Smooth muscle cell of the brain vasculature (primary cell): ENCODE measurements at regions not wholly inside any gene's neighbourhood (a gene's known extent, or its start where the extent isn't known, plus 50 kb on each side); places are given as distances from the start of the nearest gene placed in this dataset.
"Not testable (repeated sequence)": the region's sequence is repeated elsewhere in the genome, so short reads cannot be mapped to it uniquely, and the experiment has no call there.

Source experiments
- DNase-seq: peaks from one replicate; pipeline ENCODE4 v3.0.0-alpha.2; 2012; ENCODE audit warnings: low read depth, low spot score

DNA sequence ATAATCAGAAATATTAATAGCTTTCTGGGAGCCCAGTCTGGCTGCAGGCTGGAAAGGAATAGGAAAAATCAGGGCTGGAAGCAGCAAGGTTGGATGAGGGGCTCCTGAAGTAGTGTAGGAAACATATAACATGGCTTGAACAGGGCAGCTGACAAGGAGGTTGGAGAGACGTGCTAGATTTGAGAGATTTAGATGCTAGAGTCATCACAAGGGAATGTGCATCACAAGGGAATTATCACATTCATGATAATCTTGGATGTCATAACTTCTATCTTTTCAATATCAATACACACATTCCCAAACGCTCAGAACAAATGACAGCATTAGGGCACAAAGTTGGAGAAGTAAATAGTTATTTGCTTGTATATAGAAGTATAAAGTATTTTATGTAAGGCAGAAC, 120.9 kb upstream of the EGFR start:
- DNase-seq = no peak

DNA sequence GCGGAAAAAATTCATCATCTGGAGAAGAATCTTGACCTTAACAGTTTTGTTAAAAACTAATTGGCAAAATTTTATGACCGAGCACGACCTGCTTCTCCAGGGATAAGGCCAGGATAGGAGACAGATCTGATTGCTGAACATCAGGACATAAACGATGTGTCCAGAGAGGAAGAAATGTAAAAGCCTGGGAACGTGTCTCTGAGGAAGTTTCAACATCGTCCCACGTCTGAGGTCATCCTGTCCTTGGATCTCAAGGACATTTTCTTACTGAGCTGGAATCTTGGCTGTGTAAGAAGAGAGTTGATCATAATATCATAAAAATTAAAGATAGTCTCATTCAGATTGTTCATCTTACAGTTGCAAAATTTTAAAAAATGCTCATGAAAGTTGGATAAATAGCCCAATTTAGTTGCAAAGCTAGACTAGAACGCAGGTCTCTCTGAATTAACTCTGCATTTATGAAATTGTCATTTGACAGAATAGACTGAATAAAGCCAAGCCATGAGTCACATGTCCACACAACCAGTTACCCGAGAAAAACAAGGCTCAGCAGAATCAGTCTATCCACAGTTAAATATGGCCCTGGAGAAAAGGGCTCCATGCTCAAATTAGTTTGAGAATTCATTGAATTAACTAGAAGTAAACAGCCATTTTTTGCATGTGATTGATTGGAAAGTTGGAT, 120.0 kb upstream of the EGFR start:
- no peak for DNase-seq

DNA sequence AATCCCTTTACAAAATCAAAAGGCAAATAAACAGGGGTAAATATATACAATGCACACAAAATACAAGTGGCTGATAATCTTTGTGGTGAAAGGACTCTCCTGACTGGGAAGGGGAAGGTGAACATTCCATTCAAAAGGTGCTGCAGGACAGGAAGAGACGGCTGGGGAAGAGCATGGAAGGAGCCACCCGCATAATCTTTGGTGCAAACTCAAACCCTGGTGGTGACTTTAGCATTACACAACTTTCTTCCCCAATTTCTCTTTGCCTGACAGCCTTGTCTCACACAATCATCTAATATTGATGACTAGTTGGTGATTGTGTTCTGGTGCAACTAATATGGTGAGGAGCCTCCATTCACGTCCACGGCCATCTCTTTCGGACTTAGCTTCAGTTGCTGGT, 117.0 kb upstream of the EGFR start:
- no peak for DNase-seq

DNA sequence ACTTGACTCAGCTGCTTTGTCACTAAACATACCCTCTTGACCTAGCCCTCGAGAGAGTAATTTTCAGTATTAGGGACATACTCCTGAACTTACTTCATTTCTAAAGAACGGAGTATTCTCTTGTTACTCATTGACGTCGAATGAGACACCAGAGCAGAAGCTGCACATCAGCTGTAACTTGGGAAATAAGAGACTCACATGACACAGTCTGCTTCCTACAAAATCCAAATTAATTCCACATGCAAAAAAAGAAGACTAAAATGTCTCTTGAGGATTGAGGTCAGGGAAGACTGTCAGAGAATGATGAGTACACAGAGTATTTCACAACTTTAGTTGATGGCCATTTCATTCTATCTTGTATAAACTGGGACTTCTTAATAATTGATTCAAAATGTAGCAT, 114.7 kb upstream of the EGFR start:
- DNase-seq = peak; percentile 57

DNA sequence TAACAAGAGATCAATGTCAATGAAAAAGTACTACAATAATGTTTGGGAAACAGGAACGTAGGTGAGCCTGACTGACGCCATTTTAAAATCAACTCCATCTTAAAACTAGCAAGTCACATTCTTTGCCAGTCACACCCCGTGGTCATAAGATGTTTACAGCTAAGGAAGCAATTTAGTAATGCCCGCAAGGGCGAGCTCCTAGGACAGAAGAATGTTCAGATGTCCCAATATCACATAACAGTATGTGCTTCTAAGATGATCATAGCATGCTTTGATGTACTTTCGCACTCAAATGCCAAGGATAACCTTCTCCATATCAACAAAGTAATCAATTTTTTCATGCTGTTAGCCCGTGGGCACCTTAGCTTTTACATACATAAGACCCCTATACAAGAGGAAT, 113.8 kb upstream of the EGFR start:
- DNase-seq = no peak

DNA sequence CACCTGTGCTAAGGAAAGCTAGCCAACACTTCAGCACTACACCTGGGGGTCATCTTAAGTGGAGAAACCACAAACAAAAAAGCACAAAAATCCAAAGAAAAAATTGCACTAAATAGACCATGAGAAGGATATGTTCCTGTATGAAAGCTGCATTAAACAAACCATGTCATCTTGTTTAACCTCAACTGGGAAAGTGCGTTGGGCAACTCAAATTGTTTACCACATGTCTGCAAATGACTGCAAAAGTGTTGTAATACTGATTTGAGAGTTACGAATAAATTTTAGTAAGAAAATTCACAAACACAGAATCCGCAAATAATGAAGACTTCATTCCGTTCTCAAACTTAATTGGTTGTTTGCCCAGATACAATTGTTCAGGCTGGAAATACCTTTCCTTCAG, 111.9 kb upstream of the EGFR start:
- no peak for DNase-seq

DNA sequence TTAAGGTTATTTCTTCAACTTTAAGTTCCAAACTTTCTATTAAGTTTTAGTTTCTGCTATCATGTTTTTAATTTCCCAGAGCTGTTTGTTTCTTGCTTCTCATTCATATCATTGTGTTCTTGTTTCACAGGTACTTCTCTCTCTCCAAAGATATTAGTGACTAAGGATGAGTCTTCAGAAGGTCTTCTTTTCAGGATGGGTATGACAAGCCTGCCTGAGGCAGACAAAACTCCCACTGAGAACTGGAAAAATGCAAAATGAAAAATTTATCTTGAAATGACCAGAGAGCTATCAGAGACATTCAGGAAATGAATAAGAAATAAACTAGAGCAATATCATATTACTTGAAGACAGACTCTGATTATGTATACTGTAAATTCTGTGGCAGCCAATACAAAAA, 110.8 kb upstream of the EGFR start:
- DNase-seq = no peak

DNA sequence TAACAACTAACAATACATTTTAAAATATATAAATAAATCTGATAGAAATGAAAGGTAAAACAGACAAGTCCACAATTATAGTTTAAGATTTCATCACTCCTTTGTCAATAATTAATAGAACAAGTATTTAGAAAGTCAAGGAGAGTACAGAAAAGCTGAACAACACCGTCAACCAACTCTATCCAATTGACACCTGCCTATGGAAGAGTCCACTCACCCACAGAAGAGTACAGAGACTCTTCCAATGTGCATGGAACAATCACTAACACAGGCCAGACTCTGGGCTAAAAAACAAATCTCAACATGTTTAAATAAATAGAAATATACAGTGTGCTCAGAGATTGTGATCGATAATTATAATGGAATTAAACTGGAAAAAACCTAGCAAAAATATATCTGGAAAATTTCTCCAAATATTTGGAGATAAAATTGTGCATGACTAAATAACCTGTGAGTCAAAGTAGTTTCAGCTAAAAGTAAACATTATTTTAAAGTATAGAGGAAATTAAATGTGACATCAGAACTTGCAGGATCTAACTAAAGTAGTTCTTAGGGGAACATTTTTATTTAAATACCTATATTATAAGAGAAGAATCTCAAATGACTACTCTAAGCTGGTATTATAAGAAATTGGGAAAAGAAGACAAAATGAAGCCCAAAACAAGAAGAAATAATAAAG, 109.9 kb upstream of the EGFR start:
- DNase-seq = no peak

DNA sequence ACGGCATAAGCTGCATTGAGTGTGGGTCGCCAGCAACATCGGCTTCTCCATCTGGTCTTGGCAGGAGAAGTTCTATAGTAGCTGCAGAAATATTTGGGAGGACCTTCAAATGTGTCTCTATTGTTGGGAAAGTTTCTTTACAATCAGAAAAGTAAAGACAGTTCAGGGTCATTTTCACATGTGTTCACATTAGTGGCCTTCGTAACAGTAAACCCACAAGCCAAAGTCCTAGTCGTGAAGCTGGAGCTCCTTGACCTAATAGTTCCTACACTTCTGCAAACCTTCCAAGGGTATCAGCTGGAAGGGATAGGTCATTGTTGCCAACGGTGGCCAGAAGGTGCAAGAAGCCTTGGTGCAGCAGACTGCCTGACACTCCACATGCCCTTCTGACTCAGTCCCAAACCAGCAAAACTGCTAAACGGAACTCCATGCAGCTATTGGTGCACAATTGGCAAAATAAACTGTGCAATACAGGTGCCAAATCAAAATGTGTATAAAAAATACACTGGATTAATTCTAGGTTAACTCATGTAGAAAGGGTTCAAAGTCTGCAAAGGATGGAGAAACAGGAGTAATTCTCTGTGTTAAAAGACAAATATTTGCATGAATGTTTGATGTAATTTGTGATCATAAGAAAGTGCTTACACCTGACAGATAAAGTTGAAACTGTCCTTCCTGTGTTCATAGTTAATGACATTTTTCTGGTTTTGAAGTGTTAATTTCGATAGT, 102.8 kb upstream of the EGFR start:
- DNase-seq = no peak

DNA sequence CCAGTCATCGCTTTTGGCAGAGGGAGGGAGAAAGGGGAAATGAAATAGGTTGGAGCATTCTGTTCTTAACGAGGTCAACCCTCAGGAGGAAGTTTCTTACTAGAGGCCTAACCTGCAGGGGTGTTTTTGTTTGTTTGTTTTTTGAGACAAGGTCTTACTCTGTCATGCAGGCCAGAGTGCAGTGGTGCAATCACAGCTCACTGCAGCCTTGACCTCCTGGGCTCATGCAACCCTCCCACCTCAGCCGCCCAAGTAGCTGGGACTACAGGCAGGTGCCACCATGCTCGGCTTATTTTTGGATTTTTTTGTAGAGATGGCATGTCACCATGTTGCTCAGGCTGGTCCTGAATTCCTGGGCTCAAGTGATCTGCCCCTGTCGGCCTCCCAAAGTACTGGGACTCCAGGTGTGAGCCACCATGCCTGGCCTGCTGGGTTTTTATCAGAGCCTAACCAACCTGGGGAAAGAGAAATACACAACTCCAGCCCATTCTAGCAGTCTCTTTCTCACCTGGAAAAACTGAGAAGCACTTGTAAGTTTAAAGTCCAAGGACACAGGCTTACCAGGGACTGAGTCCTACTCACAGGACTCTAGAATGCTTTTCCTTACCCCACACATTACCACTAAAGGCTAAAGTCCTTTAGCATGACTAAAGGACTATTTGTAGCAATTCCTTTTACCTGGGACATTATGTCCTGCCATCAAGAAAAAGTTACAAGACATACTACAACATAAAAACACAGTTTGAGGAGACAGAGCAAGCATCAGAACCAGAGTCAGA, 101.0 kb upstream of the EGFR start:
- no peak for DNase-seq

DNA sequence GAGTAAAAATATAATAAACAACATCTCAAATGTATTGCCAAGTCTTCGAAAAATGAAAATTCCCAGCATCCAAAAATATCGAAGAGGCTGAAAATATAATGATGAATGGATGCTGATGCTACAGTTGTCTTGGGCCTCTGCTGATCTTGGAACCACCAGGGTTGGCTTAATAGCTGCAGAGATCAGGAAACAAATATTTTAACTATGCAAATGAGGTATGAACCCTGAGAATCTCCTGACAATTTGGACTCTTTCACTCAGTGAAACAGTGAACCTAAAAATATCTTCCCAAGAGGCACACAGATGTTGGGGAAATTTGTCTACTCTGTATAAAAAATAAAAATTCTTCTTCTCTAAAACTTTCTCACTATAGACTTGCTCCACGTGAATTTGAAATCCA, 97.7 kb upstream of the EGFR start:
- no peak for DNase-seq

DNA sequence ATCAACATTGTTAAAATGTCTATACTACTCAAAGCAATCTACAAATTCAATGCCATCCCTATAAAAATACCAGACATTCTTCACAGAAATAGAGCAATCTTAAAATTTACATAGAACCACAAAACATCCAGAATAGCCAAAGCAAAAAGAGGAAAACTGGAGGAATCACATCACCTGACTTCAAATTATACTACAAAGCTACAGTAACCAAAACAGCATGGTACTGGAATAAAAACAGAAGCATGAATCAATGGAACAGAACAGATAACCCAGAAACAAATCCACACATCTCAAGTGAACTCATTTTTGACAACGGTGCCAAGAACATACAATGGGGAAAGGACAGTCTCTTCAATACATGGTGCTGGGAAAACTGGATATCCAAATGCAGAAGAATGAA, 87.3 kb upstream of the EGFR start:
- no peak for DNase-seq

DNA sequence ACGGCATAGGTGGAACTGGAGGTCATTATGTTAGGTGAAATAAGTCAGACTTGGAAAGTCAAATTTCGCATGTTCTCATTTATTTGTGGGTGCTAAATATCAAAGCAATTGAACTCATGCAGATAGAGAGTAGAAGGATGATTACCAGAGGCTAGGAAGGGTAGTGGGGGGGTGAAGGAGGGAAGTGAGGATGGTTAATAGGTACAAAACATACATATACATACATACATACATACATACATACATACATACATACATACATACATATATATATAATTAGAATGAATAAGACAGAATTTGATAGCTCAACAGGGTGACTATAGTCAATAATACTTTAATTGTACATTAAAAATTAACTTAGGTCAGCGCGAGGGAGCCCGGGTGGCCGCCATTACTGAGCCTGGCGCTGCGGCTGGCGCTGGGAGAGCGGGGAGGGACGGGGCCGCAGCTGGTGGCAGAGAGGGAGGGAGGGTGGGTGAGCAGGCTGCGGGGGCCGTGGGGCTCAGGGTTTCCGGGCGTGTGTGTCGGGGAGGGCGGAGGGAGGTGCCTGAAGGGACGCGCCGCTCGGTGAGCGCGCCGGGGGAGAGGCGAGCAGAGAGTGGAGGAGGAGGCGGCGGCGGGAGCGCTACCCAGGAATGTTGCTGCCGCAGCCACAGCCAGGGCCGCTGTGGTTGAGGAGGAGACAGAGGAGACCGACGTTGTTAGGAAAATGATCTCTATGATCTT, 85.8 kb upstream of the EGFR start:
- DNase-seq = peak; percentile 15

DNA sequence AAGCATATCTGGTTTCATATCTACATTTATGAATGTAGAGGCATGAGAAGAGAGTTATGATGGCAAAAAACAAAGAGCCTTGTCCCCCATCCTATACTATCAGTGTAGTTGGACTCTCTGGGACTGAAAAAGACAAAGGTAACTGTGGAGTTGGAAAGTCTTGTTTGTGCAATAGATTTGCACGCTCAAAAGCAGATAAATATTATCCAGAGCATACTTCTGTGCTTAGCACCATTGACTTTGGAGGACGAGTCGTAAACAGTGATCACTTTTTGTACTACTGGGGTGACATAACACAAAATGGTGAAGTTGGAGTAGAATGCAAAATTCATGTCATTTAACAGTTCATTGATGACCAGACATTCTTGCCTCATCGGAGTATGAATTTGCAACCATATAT, 85.2 kb upstream of the EGFR start:
- no peak for DNase-seq

DNA sequence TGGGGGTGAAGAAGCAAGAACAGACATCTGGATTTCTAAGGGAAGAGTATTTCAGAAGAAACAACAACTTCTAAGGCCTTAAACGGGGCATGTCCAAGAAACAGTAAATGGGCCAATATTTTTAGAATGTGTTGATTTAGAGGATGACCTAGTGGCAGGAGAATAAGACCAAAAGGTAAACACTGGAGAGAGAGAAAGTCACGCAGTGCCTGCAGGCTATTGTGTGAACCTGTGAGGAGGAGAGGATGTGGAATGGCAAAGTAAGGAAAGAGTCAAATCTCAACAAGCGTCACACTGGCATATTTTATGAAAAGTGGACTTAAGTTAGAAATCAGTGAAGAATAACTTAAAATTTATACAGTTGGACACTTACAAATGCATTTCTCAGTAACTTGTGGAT, 78.1 kb upstream of the EGFR start:
- DNase-seq = no peak

DNA sequence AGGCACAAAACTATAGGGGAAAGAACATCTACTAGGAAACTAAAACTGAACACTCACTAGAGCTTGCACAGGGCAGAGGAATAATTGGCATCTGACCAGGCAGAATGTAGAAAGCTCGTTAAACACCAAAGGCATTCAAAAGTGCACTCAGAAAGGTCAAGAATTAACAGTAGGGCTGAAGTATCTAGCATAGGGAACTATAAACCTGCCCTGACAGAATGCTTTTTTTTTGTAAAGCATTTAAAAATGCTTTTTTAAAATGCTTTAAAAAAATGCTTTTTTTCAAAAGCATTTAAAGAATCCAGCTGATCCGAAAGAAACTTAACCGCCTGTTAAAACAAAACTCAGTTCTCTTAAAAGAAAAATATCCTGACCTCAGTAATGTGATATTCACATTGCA, 74.6 kb upstream of the EGFR start:
- DNase-seq = peak; percentile 21

DNA sequence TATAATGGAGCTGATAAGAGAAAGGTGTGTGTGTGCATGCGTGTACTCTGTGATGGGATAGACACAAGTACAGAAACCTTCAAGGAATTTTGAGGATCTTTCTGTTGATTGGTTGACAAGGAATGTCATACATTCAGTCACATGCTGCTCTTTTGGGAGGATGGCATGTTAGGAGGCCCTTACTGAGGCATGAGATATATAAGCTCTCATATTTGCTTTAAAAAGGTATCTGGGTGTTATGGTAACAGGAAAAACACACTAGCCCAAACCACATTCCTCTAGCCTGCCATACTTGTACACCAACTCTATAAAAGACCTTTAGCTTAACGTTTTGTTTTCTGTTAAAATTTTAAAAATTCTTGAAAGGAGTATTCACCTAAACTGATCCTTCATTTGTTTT, 72.5 kb upstream of the EGFR start:
- DNase-seq = no peak

DNA sequence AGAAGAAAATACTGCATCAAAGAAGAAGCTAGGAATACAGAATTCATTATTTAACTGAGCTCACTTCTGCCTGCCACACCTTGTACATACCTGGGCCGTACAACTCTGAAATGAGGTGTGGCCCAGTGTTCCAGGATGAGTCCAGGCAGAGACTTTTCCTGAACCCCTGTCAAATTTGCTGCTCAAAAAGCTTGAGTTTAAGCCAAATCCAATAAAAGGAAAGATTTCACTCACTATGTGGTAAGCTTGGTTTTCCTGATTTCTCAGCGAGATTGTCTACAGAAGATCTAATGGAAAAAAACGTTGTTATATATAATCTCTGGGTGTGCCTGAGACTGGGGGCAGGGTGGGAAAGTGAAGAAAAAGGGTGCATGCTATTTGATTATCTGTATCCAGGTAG, 72.1 kb upstream of the EGFR start:
- DNase-seq = no peak

DNA sequence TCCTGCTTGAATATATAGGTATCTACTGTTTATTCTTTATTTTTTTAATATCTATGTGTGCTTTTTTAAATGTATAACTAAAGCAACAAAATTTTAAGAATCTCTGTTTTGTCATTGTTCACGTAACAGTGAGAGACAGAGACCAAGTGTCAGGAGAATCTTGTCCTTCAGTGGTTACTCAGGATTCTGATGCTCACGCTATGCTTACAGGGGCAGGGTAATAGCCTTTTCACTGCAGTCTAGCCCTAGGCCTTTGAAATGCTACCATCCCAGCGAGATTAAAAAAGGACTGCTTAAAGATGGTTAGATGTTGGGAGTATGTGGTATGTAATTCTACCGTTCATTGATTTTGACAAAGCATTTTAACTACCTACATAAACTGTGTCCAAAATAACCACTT, 71.6 kb upstream of the EGFR start:
- no peak for DNase-seq

DNA sequence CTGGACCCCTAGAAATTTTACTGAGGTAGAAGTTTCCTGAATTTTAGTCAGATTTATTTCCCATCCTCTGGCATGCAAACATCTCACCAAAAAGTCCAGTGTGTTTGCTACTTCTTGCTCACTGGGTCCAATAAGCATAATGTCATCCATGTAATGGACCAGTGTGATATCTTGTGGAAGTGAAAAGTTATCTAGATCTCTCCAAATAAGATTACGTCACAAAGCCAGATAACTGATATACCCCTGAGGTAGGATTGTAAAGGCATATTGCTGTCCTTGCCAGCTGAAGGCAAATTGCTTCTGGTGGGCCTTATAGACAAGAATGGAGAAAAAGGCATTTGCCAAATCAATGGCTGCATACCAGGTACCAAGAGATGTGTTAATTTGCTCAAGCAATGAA, 69.3 kb upstream of the EGFR start:
- not testable (repeated sequence) for DNase-seq

DNA sequence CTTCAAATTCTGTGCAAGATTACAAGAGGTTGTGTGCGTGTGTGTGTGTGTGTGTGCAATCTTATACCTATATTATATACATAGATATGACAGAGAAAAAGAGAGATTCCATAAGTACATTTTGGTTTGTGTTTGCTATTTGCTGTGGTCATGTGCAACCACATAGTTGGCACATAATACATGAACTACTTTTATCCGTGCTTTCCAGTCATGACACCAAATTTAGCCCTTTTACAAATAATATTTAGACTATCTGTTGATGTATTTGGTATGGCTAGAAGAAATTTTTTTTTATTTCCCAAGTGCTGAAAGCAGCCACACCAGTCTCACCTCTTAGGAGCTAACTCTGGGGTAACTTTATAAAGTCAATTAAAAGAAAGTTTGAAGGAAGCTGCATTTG, 63.5 kb upstream of the EGFR start:
- DNase-seq = no peak
